Fibroblast of lung (primary cell): ENCODE measurements at regions not wholly inside any gene's neighbourhood (a gene's known extent, or its start where the extent isn't known, plus 50 kb on each side); places are given as distances from the start of the nearest gene placed in this dataset.

Source experiments
- CTCF ChIP-seq, 2 donors: IDR thresholded peaks in 1 of 2; conservative IDR thresholded peaks in 1 of 2; 1 replicate in 1 of 2; 2 replicates in 1 of 2; pipeline ENCODE4 v1.5.1; 2011 to 2012; ENCODE audit warnings: low read length in 2 of 2, control low read depth in 1 of 2, inconsistent platforms in 1 of 2, low read depth in 1 of 2, mild to moderate bottlenecking in 1 of 2
- EZH2 ChIP-seq: IDR thresholded peaks from 2 replicates; pipeline ENCODE4 v1.5.1; 2012; ENCODE audit warnings: low read length, control low read depth, mild to moderate bottlenecking; ENCODE audit errors: missing control alignments

GRCh38 chr2:138356178-138356577 is 145.4 kb upstream of the SPOPL start:
- TF ChIP-seq CTCF (conservative IDR thresholded peaks at IDR 0.05 in 1 of 2, IDR thresholded peaks at IDR 0.05 in 1 of 2; ENCODE audit: low read depth in 1 of 2, low read length in 2 of 2), result no peak
- no peak for TF ChIP-seq EZH2
